NCI-H2029 treated with DMSO at 0.1 percent for 48 hours (cell line): ENCODE measurements at regions not wholly inside any gene's neighbourhood (a gene's known extent, or its start where the extent isn't known, plus 50 kb on each side); places are given as distances from the start of the nearest gene placed in this dataset.
"Not testable (repeated sequence)": the region's sequence is repeated elsewhere in the genome, so short reads cannot be mapped to it uniquely, and the experiment has no call there.

Experiments
- DNase-seq: peaks from one replicate; lab custom pipeline; 2025; lab: John Stamatoyannopoulos, UW

DNA sequence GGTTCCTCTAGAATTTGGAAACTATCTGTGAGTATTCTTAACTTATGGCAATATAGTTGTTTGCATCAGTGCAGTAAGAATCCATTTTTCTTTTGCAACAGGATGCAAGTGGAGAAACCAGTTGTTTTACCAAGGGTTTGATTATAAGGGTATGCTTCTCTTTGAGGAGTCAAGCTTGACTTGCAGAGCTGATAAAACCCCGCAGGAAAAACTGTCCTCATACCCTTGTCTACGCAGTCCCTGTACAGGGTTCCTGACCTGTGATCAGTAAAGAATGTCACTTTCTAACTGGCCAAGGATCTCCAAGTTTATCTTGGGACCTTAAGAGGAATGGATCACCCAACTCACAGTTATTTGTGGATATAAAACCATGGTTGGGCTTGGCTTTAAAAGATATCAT lies 161.1 kb upstream of the OLIG3 start:
- no peak for DNase-seq

DNA sequence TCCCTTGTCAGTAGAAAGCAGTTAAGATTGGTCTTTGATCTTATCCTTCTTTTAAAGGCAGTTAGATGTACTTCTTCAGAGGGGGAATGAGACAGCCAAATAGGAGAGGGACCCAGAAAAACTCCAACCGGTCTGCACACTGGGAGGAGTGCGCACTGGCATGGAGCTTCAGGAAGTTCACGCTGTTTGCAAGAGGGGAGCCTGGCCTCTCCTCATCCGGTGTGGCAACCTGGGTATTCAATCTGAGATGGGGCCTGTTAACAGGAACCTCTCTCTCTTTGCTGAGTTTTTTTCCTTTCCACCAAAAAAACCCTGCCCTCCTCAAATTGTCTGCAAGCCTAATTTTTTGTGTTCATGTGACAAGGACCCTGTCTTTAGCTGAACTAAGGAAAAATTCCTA lies 162.5 kb upstream of the OLIG3 start:
- no peak for DNase-seq

DNA sequence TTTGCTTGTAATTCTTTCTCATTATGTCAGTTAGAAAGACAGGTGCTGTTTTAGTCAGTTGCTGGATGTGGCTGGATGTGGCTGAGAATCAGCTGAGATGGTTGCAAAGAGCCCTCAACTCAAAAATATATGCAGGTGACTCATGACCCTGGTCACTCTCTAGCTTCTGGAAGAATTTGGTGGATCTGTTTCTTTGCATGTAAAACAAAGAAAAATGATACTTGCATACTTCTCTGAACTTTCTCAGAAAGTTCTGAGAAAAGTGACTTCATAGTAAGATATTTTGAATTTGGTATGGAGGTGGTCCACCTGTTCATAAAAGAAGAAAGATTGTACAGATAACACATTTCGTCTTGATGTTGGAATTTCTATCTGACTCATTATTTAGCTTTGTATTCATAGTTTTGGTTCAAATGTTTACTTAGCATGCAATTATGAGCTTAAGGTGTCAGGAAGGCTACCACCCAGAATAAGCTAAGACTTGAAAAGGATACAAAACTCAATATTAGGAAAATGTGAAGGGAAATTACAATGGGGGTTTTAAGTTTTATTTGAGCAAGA lies 163.2 kb upstream of the OLIG3 start:
- no peak for DNase-seq

DNA sequence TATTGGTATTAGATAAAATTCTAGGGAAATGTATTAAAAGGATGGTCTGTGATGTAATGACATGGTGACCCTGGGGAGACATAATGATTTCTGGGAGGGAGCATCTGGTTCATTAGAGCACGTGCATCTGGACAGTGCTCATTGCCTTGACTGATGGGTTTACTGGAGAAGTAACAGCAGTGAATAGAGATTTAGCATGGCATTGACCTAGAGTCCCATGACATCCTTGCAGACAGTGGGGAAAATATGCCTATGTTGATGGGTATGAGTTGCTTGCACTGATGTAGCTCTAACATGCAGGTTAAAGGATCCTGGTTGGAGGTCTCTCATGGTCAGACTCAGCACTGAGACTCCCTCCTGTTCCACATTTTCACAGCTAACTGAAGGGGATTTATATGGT lies 164.1 kb upstream of the OLIG3 start:
- DNase-seq, result no peak

DNA sequence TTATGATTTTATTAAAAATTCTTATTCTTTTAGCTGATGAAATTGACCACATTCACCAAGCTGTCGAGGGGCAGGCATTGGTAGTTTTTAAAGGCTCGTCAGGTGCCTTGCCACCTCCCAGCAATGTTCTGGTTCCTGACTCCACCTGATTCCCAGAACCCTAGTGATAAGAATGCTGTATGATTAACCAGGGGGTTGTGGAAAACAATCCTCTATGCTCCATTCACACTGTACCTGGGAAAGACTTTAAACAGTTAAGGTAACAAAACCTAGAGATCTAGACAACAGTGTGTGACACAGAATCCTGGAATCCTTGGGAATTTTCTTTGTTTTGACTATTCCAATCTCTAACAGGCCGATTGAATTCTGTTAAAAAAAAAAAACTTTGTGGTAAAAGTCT lies 165.7 kb upstream of the OLIG3 start:
- DNase-seq, result no peak

DNA sequence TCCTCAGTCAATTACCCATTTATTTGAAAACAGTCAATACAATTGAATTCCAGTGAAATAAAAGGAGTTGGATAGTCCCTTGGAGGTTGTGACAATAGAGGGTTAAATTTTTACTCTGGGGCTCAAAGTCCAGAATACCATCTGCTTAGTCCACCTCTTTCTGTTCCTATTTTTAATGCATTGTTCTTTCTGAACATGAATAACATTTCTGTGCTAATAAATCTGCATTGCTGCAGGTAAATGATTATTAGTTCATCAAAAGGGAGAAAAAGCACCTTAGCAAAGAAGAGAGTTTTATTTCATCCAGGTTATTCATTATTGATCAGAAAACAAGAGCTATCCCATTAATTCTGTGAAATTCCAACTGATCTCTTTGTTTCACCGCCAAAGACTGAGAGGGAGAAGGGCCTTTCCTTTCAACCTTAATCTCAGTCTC lies 166.1 kb upstream of the OLIG3 start:
- no peak for DNase-seq

DNA sequence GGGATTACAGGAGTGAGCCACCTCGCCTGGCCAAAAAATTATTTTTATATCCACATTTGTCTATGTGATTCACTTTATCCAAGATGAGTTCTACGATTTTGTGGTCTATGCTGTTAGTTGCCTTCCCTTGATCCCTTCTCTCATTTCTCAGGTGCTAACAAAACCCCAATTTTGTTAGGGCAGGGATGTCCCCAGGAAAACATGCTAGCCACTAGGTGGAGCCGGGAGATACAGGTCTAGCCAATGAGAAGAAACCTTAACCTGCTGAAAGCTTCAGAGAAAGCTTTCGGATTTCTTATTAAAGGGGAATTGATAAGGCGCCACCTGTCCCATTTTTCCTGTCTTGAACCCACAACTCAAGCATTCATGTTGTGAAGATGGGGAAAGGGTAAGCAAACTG lies 167.4 kb upstream of the OLIG3 start:
- DNase-seq, result no peak

DNA sequence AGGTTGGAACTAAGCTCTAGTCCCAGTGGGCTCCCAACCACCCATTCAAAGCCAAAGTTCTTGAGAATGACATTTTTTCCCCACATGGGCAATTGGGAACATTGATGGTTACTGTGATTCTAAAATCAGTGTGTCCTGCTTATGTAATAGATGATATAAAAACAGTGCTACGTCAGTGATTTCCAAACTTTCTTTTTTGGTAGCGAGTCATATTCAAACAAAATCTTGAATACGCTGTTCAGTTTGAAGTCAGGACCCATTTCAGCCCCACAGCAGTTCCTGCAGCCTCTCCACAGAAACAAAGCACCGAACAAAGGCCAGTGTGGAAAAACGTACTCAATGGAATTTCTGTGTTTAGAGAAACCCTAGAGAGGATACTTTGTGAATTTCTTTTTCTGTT lies 170.0 kb upstream of the OLIG3 start:
- DNase-seq, result no peak

DNA sequence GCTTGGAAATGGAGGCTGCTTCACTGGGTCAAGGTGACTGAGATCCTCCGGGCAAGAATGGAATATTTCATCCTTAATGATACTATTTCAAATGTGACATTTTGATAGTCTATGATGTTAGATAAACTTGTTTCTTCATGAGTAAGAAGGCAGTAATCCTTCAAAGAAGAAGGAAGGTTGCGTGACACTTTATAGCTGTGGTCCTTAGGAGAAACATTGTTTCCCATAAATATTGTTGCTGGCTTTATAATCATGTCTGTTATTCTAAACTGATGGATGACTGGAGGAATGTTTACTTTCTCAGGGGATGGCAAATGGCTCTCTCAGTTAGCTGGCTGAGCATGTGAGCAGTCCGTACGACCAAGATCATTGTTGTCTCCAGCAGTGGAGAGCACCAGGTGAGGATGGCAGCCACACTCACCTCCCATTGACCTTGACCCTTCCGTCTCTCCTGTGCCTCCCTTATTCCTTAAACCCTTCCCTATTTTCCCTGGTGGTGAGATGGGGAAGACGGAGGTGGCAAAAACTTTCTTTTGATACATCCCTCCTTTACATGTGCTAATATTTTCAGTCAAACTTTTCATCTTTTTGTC lies 171.2 kb upstream of the OLIG3 start:
- DNase-seq, result no peak

DNA sequence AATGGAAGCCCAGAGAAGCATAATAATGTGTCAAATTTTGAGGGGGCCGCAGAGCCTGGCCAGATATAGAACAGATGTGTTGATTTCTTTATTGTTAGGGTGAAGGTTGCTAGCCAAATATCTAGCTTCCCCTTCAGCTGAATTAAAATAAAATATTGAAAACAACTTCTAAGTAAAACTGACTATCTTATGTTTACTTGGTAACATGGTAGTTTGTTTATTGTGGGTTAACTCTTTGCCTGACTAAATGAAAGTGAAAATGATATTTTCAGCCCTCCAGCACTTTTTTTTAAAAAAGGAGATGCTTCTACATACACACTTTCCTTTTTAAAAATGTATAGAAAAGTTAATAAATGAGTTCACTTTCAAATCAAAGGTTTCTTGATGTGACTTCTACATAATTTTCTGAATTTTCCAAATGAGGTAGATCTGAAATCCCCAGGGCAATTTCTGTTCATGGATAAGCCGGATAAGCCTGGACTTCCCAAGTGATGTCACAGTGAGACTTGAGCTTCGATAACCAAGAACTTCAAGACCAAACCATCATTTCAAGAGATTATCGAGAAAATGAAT lies 172.1 kb upstream of the OLIG3 start:
- DNase-seq, result no peak

DNA sequence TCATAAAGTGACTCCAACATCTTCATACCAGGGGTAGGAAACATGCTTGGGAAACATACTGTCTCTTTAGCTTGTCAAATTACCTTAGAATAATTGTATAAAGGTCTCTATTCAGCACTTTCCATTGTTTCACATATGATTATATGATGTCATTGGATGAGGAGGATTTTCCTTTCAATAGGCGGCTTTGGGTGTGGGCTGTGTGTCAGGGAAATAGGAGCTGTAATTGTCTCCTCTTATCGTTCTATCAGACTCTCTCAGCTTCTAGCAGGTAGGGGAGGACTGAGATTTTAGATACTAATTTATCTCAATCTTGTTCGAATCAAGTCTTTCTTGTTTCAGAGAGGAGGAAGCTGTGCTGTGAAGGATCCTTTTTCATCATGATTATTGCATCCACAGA lies 179.4 kb upstream of the OLIG3 start:
- no peak for DNase-seq

DNA sequence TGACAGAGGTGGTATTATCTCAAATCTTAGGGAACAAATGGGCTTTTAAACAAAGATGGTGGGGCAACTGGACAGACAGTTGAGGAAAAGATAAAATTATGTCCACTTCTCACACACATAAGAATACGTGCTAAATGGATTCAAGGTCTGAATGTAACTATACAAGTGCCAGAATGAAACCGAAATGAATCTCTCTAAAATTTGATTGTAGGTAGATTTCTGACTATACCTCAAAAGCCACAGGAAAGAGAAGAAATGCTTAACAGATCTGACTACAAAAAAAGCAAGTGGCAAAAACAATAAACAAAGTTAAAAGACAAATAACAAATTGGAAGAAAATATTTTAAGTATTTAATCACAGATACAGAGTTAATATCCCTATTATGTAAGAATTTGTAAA lies 182.7 kb upstream of the OLIG3 start:
- no peak for DNase-seq

DNA sequence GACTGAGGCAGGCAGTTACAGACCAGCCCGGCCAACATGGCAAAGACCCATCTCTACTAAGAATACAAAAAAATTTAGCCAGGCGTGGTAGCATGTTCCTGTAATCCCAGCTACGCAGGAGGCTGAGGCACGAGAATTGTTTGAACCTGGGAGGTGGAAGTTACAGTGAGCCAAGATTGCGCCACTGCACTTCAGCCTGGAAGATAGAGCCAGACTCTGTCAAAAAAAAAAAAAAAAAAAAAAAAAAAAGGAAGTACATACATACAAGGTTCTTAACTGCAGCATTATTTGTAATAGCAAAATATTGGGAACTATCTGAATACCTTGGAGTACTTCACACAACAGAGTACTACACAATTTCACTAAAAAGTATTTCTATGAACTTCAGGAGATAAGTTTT lies 183.5 kb upstream of the OLIG3 start:
- DNase-seq, result no peak

DNA sequence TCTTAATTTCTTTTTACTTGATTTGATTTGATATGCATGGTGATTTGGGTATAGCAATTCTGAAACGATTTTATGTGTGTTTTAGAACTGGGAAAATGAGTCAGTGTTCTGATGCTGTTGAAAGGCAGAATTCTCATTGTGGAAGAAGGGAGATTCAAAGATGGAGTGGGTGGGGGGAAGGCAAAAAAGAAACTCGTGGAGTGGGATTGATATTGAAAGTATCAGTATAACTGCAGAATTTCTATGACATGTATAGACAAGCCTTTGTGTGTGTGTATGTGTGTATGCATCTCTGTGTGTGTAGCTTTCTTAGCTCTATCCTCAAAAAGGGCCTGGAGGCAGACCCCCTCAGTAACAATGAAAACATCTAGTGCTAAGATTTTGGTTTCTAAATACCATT lies 184.3 kb upstream of the OLIG3 start:
- no peak for DNase-seq

DNA sequence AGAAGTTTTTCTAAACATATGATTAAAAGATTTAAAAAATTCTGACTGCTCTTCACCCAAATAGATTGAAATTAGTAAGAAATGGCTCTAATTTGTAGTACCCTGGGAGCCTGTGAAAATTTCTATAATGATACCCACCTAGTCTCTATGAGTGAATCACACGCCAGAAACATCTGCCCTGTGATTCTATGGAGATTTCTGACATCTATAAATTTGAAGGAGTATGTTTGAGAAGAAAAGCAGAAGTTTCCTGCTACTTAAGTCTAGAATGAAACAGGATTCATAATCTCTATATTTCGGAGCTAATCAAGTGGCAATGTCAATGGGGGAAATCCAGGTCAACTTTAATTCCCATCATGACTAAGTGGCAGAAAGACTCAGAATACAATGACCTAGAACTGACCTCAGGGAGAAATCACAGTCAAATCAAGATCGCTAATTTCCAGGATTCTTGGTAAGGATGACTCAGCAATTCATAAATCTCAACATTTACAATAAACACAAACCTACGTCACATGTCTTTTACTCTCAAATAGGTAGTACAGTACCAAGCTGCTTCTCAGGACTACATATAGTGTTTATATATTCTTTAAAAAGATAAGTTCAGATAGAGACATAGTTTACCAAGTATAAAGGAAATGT lies 186.2 kb upstream of the TNFAIP3 start:
- DNase-seq, result no peak

DNA sequence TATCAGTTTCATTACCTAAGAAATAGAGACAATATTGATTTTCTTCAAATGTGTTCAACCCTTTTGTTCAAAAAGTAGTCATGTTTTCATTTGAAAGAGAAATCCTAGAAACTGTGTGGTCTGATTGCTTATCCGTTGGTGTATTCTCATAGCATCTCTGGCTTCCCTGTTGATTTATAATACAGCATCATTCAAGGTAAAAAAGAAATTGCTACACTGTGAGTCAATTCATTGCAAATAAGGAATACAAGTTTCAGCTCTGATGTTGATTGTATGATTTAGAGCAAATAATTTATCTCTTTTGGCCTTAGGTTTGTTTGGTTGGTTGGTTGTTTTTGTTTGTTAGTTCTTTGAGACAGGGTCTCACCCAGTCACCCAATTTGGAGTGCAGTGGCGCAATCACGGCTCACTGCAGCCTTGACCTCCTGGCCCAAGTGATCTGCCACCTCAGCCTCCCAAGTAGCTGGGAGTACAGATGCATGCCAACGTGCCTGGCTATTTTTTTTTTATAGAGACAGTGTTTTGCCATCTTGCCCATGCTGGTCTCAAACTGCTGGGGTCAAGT lies 185.5 kb upstream of the TNFAIP3 start:
- no peak for DNase-seq

DNA sequence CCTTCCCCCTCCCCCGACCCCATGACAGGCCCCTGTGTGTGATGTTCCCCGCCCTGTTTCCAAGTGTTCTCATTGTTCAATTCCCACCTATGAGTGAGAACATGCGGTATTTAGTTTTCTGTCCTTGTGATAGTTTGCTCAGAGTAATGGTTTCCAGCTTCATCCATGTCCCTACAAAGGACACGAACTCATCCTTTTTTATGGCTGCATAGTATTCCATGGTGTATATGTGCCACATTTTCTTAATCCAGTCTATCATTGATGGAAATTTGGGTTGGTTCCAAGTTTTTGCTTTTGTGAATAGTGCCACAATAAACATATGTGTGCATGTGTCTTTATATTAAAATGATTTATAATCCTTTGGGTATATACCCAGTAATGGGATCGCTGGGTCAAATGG lies 184.4 kb upstream of the TNFAIP3 start:
- not testable (repeated sequence) for DNase-seq

DNA sequence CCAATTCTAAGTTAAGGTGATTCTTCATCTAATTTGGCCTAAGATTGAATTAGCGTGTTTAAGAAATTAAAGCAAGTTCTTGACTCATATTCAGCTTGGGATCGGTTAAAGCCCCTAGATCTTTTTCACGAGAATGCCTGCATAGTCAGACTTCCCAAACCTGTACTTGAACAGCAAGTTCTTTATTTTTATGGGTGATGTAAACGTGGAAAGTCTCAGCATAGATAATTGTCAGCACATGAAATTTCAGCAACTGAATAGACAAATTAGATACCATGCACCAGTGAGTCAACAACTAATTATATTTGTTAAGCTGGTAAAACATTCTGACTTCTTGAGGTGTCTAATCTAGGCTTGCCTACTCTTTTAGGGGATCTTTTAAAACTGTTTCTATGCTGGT lies 183.1 kb upstream of the TNFAIP3 start:
- DNase-seq, result no peak

DNA sequence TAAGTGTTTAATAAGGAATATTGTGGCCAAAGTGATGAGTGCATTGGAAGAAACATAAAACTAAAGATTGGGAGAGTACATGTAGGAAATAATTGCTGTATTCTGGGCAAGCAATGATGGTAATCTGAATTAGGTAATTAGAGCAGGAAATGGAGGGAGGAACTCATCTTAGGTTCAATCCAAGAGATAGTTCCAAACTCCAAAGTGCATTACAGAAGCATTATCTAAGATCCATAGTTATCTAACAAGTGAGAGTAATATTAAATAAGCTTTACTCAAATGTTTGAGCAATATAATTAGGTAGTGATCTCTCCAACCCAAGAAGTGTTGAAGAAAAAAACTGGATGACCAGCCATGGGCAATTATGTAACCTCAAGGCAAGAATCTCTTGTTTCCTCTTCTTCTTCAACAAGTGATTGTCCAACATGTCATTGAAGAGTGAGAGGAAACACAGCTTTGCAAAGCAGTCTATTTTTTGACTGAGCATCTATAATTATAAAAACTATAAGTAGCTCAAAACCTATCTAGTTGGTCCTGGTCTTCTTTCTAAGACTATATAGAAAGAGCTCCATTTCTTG lies 181.2 kb upstream of the TNFAIP3 start:
- DNase-seq, result no peak

DNA sequence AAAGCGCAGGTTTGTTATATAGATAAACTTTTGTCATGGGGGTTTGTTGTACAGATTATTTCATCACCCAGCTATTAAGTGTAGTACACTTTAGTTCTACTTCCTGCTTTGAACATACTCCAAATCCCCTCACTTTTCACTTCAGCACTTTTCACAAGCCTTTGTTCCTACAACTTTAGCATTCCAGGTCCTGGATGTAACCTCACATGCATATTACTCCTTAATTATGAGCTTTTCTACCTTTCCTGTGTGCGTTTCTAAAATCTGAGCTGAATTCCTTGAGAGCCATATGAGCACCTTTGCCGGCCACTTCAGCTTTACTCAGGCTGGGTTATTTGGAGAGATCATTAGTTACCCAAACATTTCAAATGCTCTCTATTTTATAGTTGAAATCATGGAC lies 179.2 kb upstream of the TNFAIP3 start:
- DNase-seq, result no peak

DNA sequence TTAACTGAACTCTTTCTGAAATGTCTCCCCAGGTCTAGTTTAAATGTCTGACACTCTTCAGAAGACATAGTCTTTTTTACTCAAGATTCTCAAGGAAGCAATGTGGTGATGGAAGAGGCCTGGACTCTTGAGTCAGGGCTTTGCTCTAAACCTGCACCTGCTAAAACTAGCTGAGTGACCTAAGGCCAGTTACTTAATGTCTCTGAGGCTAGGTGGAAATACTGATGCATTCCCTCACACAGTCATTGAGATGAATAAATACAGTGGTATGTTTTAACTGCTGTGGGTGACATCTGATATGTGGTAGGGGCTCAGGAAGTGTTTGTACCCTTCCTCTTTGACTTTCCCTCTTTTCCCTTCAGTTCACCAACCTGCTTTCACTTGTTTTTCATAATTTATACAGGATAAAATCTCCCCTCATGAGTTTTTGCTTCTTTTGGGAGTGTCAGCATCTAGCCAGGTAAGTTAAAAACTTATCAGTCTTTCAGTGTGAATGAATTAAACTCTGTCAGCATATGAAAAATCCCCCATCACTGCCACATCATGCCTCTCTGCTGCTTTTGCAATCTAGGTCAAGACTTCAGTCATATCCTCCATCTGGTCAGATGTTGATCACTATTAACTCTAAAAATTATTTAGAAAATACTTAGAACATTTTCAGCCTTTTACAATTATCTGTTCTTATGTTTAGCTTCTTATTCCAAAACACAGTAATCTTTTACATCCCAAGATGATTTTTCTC lies 178.7 kb upstream of the TNFAIP3 start:
- DNase-seq, result no peak

DNA sequence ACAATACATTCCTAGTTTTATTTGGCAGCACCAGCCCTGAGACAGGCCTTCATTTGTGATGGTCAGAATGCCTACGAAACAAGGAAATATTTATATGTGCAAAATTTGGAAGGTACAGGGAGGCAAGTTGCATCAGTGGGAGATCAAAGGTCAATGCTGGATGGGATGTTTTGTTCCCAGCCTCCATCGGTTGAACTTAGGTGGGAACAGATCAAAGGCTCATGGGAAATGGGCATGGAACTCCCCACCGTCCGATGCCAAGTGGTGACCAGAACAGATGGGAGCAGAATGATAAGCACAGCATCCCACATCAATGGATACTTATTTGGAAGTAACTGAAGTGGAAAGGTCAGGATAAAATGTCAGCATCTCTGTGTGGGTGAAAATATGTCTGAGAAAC lies 177.7 kb upstream of the TNFAIP3 start:
- no peak for DNase-seq
